HCT116 (cell line): ENCODE measurements at regions not wholly inside any gene's neighbourhood (a gene's known extent, or its start where the extent isn't known, plus 50 kb on each side); places are given as distances from the start of the nearest gene placed in this dataset.

Source experiments
- ATAC-seq: fragments of 200-7000 bp; cut with Tn5 transposase; 2 replicates; pipeline ENCODE4 v1.9.1; 2020; ENCODE audit warnings: mild to moderate bottlenecking, moderate library complexity
- BruUV-seq: library from RNA; stranded (reverse); fragments of 400-500 nt; replicated peaks from 2 replicates; lab custom pipeline; 2021; lab: Mats Ljungman, UMichigan
- CTCF ChIA-PET: fragments of 300-600 bp; sonication (Branson Sonifier 250); formaldehyde crosslinking; loops from one replicate; lab custom pipeline; 2021; ENCODE audit warnings: antibody characterized with exemption; lab: Charles Lee
- POLR2A ChIA-PET: fragments of 300-600, 350-600 bp; sonication (Branson Sonifier 250); formaldehyde crosslinking; loops from one replicate; lab custom pipeline; 2021; ENCODE audit warnings: antibody characterized with exemption; lab: Charles Lee
- RAD21 ChIA-PET, 2 experiments: fragments of 300-600 bp; sonication (Branson Sonifier 250); formaldehyde crosslinking; loops; one replicate each; lab custom pipeline; 2023; ENCODE audit warnings: low total read pairs in 2 of 2; ENCODE audit not compliant: uncharacterized antibody in 2 of 2, unreplicated experiment in 2 of 2, low non-redundant PET in 1 of 2; lab: Charles Lee
- DNase-seq: peaks from one replicate; pipeline ENCODE4 v3.0.0-alpha.2; 2010; ENCODE audit warnings: low read depth, low spot score
- H2AFZ ChIP-seq: fragments of 200-600 bp; shearing (Covaris generic), sonication (generic); 2 replicates; pipeline ENCODE4 v1.6.1; 2017; ENCODE audit warnings: low read depth, mixed run types, mixed read lengths, antibody characterized with exemption, low read length; ENCODE audit not compliant: poor library complexity, severe bottlenecking
- H3K27ac ChIP-seq: 2 replicates; pipeline ENCODE4 v1.5.1; 2012; ENCODE audit warnings: low read depth, low read length
- H3K27me3 ChIP-seq: fragments of 200-600 bp; sonication (generic); 2 replicates; pipeline ENCODE4 v1.6.1; 2016; ENCODE audit warnings: mixed run types, low read length, mixed read lengths; ENCODE audit not compliant: insufficient read depth
- H3K36me3 ChIP-seq, 2 experiments: fragments of 200-500 bp in 1 of 2; fragments of 200-600 bp in 1 of 2; sonication (Bioruptor generic) in 1 of 2; sonication (generic) in 1 of 2; 2 replicates each; pipeline versions ENCODE4 v1.5.1 to v1.6.1; 2014 to 2016; ENCODE audit warnings: low read length in 2 of 2, inconsistent platforms in 1 of 2, mixed read lengths in 1 of 2, mixed run types in 1 of 2; ENCODE audit not compliant: insufficient read depth in 2 of 2, control insufficient read depth in 1 of 2
- H3K4me1 ChIP-seq, 2 experiments: fragments of 200-600 bp in 1 of 2; sonication (generic) in 1 of 2; 2 replicates each; pipeline versions ENCODE4 v1.5.1 to v1.6.1; 2012 to 2017; ENCODE audit warnings: low read length in 2 of 2, inconsistent platforms in 1 of 2, mild to moderate bottlenecking in 1 of 2, mixed read lengths in 1 of 2, mixed run types in 1 of 2, moderate library complexity in 1 of 2; ENCODE audit not compliant: insufficient read depth in 2 of 2, control insufficient read depth in 1 of 2
- H3K4me2 ChIP-seq: fragments of 200-600 bp; sonication (generic); 2 replicates; pipeline ENCODE4 v1.6.1; 2017; ENCODE audit warnings: mixed run types, low read length, mixed read lengths
- H3K4me3 ChIP-seq, 2 experiments: fragments of 200-600 bp in 1 of 2; sonication (generic) in 1 of 2; replicated peaks in 1 of 2; 2 replicates each; pipeline ENCODE4 v1.5.1; 2011 to 2016; ENCODE audit warnings: low read length in 2 of 2, control low read depth in 1 of 2, low read depth in 1 of 2, mild to moderate bottlenecking in 1 of 2, mixed read lengths in 1 of 2, mixed run types in 1 of 2
- H3K79me2 ChIP-seq: fragments of 200-600 bp; sonication (generic); 2 replicates; pipeline ENCODE4 v1.6.1; 2017; ENCODE audit warnings: mild to moderate bottlenecking, mixed run types, low read length, moderate library complexity, mixed read lengths; ENCODE audit not compliant: insufficient read depth
- H3K9ac ChIP-seq: fragments of 200-600 bp; sonication (generic); 2 replicates; pipeline ENCODE4 v1.6.1; 2016; ENCODE audit warnings: low read length, mixed read lengths
- H3K9me2 ChIP-seq: fragments of 200-600 bp; sonication (generic), shearing (Covaris generic); 2 replicates; pipeline ENCODE4 v1.6.1; 2017; ENCODE audit warnings: mixed run types, mild to moderate bottlenecking, moderate library complexity; ENCODE audit not compliant: insufficient read depth
- H3K9me3 ChIP-seq, 2 experiments: fragments of 200-500 bp in 1 of 2; fragments of 200-600 bp in 1 of 2; sonication (Bioruptor generic) in 1 of 2; sonication (generic) in 1 of 2; 2 replicates each; pipeline ENCODE4 v1.6.1; 2014 to 2017; ENCODE audit warnings: low read length in 2 of 2, mixed read lengths in 2 of 2, inconsistent platforms in 1 of 2, low read depth in 1 of 2, mild to moderate bottlenecking in 1 of 2, mixed run types in 1 of 2, moderate library complexity in 1 of 2; ENCODE audit not compliant: control insufficient read depth in 1 of 2, insufficient read depth in 1 of 2
- H4K20me1 ChIP-seq: fragments of 200-600 bp; sonication (generic), shearing (Covaris generic); 2 replicates; pipeline ENCODE4 v1.6.1; 2017; ENCODE audit warnings: mixed run types, mild to moderate bottlenecking, moderate library complexity; ENCODE audit not compliant: insufficient read depth
- CBX3 ChIP-seq: IDR thresholded peaks from 2 replicates; pipeline ENCODE4 v1.6.1; 2012; ENCODE audit warnings: low read depth
- ELF1 ChIP-seq: IDR thresholded peaks from 2 replicates; pipeline ENCODE4 v1.6.1; 2012; ENCODE audit warnings: low read depth, borderline replicate concordance
- EZH2 ChIP-seq: fragments of 200-600 bp; sonication (generic); IDR thresholded peaks from 2 replicates; pipeline ENCODE4 v1.6.1; 2017; ENCODE audit warnings: antibody characterized with exemption, mixed run types
- FOSL1 ChIP-seq: IDR thresholded peaks from 2 replicates; pipeline ENCODE4 v1.6.1; 2012; ENCODE audit warnings: low read depth
- POLR2A ChIP-seq: IDR thresholded peaks from 2 replicates; pipeline ENCODE4 v1.7.0; 2011; ENCODE audit warnings: borderline replicate concordance; ENCODE audit not compliant: insufficient read depth, insufficient read length; ENCODE audit errors: extremely low read depth
- POLR2AphosphoS5 ChIP-seq: IDR thresholded peaks from 2 replicates; pipeline ENCODE4 v1.6.1; 2011; ENCODE audit warnings: mild to moderate bottlenecking, low read depth, low read length, moderate library complexity
- REST ChIP-seq: IDR thresholded peaks from 2 replicates; pipeline ENCODE4 v1.6.1; 2012; ENCODE audit warnings: low read depth
- SIN3A ChIP-seq: IDR thresholded peaks from 2 replicates; pipeline ENCODE4 v1.6.1; 2012; ENCODE audit warnings: low read depth
- SP1 ChIP-seq: IDR thresholded peaks from 2 replicates; pipeline ENCODE4 v1.6.1; 2012; ENCODE audit warnings: low read depth
- SRF ChIP-seq: IDR thresholded peaks from 2 replicates; pipeline ENCODE4 v1.6.1; 2012; ENCODE audit warnings: low read depth
- TCF7L2 ChIP-seq: IDR thresholded peaks from 2 replicates; pipeline ENCODE4 v1.7.0; 2011; ENCODE audit warnings: borderline replicate concordance, inconsistent platforms; ENCODE audit not compliant: insufficient read depth, insufficient read length; ENCODE audit errors: extremely low read depth
- ZFX ChIP-seq: fragments of 450-650 bp; IDR thresholded peaks from 2 replicates; pipeline ENCODE4 v1.6.1; 2017
- ZNF274 ChIP-seq: fragments of 200-500 bp; sonication (Bioruptor generic); IDR thresholded peaks from 2 replicates; pipeline ENCODE4 v1.6.1; 2014; ENCODE audit warnings: mild to moderate bottlenecking, low read depth, low read length, inconsistent platforms
- intact Hi-C: fragments of 100-400 bp; cut with micrococcal nuclease; formaldehyde crosslinking; loops from 2 replicates; pipeline ENCODE4 v1.10.0; 2022
- TF ChIP-seq, protein P1 (sequence below): IDR thresholded peaks from 2 replicates; pipeline ENCODE4 v1.6.1; 2012
- TF ChIP-seq, protein P2 (sequence below), 3 experiments: fragments of 200-600 bp in 1 of 3; sonication (generic) in 1 of 3; IDR thresholded peaks in 2 of 3; conservative IDR thresholded peaks in 1 of 3; 2 replicates each; pipeline ENCODE4 v1.5.1; 2012 to 2017; ENCODE audit warnings: low read depth in 2 of 3, low read length in 2 of 3, antibody characterized with exemption in 1 of 3, borderline replicate concordance in 1 of 3, control low read depth in 1 of 3, mild to moderate bottlenecking in 1 of 3, mixed read lengths in 1 of 3, mixed run types in 1 of 3, moderate library complexity in 1 of 3; ENCODE audit not compliant: insufficient read depth in 1 of 3

GRCh38 chr3:73326396-73326795 lies 264.9 kb downstream of the EBLN2 start:
- Histone ChIP-seq H3K9me2 (no peaks in the 10 kb centered on the region), H2AFZ (no peak overlapping the region), H3K27me3 (0 out of 2 replicates have a peak, but pooled peaks cover 4% of the 10 kb centered on the region), H3K4me3 (no peak overlapping the region), H3K27ac (no peak overlapping the region), H3K4me2 (no peak overlapping the region), H3K4me1 (no peaks in the 10 kb centered on the region), H3K36me3 (no peaks in the 10 kb centered on the region), H3K79me2 (no peaks in the 10 kb centered on the region), H3K9me3 (no peaks in the 10 kb centered on the region), H4K20me1 (no peaks in the 10 kb centered on the region), H3K9ac (no peak overlapping the region)
- ChIA-PET CTCF (no interaction called here), RAD21 (no interaction called here), POLR2A (no interaction called here)
- BruUV-seq, result no TSS peak
- no peak for TF ChIP-seq ZNF274
- no peak for TF ChIP-seq ZFX
- TF ChIP-seq CBX3, result no peak
- TF ChIP-seq TCF7L2, result no peak
- TF ChIP-seq FOSL1, result no peak
- TF ChIP-seq SRF, result no peak
- TF ChIP-seq, protein P1, sequence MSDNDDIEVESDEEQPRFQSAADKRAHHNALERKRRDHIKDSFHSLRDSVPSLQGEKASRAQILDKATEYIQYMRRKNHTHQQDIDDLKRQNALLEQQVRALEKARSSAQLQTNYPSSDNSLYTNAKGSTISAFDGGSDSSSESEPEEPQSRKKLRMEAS, result no peak
- TF ChIP-seq ELF1, result no peak
- no peak for TF ChIP-seq SP1
- TF ChIP-seq, protein P2, sequence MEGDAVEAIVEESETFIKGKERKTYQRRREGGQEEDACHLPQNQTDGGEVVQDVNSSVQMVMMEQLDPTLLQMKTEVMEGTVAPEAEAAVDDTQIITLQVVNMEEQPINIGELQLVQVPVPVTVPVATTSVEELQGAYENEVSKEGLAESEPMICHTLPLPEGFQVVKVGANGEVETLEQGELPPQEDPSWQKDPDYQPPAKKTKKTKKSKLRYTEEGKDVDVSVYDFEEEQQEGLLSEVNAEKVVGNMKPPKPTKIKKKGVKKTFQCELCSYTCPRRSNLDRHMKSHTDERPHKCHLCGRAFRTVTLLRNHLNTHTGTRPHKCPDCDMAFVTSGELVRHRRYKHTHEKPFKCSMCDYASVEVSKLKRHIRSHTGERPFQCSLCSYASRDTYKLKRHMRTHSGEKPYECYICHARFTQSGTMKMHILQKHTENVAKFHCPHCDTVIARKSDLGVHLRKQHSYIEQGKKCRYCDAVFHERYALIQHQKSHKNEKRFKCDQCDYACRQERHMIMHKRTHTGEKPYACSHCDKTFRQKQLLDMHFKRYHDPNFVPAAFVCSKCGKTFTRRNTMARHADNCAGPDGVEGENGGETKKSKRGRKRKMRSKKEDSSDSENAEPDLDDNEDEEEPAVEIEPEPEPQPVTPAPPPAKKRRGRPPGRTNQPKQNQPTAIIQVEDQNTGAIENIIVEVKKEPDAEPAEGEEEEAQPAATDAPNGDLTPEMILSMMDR (IDR thresholded peaks at IDR 0.05 in 2 of 3, conservative IDR thresholded peaks at IDR 0.05 in 1 of 3; ENCODE audit: borderline replicate concordance in 1 of 3, insufficient read depth in 1 of 3, low read depth in 2 of 3, low read length in 2 of 3), result no peak
- TF ChIP-seq SIN3A, result no peak
- TF ChIP-seq POLR2A, result no peak
- no peak for TF ChIP-seq REST
- TF ChIP-seq EZH2, result no peak
- no peak for TF ChIP-seq POLR2AphosphoS5
- intact Hi-C loops, result no loop called here
- ATAC-seq, result no peak
- no peak for DNase-seq
